ENCODE measurements at regions not wholly inside any gene's neighbourhood (a gene's known extent, or its start where the extent isn't known, plus 50 kb on each side); places are given as distances from the start of the nearest gene placed in this dataset.

DNA sequence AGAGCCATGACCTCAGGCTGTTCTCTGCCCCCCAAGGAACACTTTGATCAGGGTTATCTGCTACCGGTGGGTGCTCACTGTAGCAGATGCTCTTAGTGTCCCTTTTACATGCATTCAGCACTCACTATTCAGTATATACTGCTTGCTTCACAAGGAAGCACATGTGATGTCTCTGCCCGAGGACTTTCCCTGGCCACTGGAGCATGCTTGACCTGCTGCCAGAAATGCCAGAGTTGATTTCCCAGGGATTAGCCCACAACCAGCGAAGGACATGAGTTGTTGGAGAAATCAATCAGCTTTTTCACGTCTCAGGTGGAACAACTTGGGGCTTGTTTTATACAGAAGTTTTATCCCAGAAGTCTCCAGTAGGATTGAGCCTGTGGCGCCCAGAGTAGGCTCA lies 51.2 kb upstream of the RPS6KA3 start:
- TF ChIP-seq POLR2A (IDR thresholded peaks at IDR 0.05; ENCODE audit: extremely low read depth, insufficient read length): no peak
- no peak for TF ChIP-seq CTCF (IDR thresholded peaks at IDR 0.05; ENCODE audit: low read depth, low read length)
- TF ChIP-seq, protein P1, sequence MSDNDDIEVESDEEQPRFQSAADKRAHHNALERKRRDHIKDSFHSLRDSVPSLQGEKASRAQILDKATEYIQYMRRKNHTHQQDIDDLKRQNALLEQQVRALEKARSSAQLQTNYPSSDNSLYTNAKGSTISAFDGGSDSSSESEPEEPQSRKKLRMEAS (IDR thresholded peaks at IDR 0.05; ENCODE audit: low read depth, low read length): no peak

All from NB4 (cell line).